ENCODE measurements at regions not wholly inside any gene's neighbourhood (a gene's known extent, or its start where the extent isn't known, plus 50 kb on each side); places are given as distances from the start of the nearest gene placed in this dataset.

DNA sequence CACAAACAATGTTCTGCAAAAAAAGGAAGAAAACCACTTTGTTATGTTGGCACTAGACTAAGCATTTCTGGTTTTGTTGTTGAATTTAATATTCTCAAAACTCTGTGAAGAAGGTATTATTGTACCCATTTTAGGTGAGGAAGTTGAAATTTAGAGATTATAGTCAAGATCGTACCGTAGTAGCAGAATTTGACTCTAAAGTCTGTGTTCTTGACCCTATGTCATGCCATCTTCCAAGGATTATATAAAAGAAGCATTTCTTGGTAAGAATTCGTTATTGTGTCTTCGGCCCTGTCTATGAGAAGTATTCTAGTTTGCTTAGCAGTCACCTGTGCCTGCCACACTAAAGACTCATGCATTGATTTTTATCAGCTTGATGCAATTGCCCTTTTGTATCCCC, 104.4 kb upstream of the MAP9 start:
- TF ChIP-seq, protein P1, sequence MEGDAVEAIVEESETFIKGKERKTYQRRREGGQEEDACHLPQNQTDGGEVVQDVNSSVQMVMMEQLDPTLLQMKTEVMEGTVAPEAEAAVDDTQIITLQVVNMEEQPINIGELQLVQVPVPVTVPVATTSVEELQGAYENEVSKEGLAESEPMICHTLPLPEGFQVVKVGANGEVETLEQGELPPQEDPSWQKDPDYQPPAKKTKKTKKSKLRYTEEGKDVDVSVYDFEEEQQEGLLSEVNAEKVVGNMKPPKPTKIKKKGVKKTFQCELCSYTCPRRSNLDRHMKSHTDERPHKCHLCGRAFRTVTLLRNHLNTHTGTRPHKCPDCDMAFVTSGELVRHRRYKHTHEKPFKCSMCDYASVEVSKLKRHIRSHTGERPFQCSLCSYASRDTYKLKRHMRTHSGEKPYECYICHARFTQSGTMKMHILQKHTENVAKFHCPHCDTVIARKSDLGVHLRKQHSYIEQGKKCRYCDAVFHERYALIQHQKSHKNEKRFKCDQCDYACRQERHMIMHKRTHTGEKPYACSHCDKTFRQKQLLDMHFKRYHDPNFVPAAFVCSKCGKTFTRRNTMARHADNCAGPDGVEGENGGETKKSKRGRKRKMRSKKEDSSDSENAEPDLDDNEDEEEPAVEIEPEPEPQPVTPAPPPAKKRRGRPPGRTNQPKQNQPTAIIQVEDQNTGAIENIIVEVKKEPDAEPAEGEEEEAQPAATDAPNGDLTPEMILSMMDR (IDR thresholded peaks at IDR 0.05; ENCODE audit: low read depth, low read length), result no peak
- TF ChIP-seq EZH2phosphoT487 (IDR thresholded peaks at IDR 0.05; ENCODE audit: low read depth), result no peak
